HG02885 (cell line): ENCODE measurements at regions not wholly inside any gene's neighbourhood (a gene's known extent, or its start where the extent isn't known, plus 50 kb on each side); places are given as distances from the start of the nearest gene placed in this dataset.
"Not testable (repeated sequence)": the region's sequence is repeated elsewhere in the genome, so short reads cannot be mapped to it uniquely, and the experiment has no call there.

Experiments used
- ATAC-seq: cut with Tn5 transposase; IDR thresholded peaks from one replicate; pipeline ENCODE4 v1.9.1; 2021; ENCODE audit warnings: mild to moderate bottlenecking; ENCODE audit not compliant: unreplicated experiment, poor library complexity

- no peak for ATAC-seq
These were observed 219.7 kb upstream of the PLD5 start for GRCh38 chr1:242743983-242744780.

DNA sequence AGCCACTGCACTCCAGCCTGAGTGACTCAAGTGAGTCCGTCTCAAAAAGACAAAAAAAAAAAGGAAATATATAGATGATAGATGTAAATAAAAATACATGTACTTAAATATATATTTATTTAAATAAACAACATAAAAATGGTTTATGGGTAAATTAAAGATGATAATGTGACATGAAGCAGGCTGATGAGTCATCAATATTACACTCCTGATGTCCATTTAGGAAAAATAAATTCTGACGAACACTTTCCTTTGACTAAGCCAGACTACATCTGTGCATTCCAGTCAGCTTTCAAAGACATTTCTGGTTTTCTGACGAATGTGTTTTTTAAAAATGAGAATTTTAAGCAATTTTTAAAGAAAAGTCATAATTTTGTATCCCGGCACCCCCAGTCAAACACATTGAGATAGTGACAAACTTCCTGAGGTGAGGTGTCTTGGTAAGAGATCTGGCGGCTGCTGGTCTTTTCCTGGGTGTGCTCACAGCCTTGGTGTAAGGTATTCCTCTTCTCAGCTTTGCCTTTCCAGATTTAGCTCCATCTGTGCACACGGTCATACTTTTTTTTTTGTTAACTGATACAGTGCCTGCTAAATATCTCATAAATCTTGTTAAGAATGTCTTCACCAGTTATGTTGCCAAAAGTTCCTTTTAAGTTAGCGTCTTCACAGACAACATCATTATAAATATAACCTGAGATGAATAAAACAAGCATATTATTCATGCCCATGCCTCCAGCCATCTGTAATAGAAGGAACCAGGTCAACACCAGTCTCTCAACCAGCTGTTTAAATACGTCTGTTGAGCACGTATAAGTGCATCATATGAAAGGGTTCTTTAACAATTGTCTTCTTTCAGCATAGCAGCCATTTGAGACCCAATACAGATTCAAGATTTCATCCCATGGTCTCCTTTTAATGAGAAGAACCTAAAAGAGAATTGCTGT is 214.5 kb upstream of the PLD5 start:
- ATAC-seq, result no peak

- no peak for ATAC-seq
These were observed 212.1 kb upstream of the PLD5 start for GRCh38 chr1:242736611-242737010.

DNA sequence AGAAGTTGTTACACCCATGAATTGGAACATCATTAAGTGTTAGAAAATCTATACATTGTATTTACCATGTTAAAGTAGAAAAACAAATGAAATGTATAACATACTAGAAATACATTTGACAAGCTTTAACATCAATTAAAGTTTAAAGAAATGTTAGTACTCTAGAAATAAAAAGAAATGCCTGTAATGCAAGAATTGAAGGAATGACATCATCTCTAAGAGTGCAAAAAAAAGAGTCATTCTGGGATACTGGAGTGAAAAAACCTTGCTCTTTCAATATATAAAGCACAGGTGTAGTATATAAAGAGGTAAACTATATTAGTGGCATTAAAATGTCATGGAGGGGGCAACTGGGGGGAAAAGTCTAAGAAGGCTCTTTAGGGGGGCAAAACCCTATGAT is 210.8 kb upstream of the PLD5 start:
- ATAC-seq, result no peak

DNA sequence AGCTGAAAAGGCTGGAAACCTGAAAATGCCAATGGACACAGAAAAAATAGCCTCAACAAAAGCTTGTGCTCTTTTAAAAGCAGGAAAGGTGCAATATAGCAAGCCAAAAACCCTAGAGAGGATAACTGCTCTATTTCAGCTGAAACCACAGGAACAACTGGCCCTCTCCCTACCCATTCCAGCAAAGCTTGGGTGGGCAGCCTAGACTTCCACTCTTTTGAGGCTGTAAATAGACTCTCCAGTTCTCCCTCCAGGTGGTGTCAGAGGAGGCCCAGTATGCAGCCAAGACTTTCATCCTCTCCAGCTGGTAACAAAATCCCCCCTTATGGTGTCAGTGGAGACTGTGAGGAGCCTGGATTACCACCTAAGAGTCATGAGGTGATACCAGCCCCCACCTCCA is 206.9 kb upstream of the PLD5 start:
- no peak for ATAC-seq

GRCh38 chr1:242728696-242729095 is 204.2 kb upstream of the PLD5 start:
- no peak for ATAC-seq

- ATAC-seq, result no peak
These were observed 198.7 kb upstream of the PLD5 start for GRCh38 chr1:242723044-242723716.

DNA sequence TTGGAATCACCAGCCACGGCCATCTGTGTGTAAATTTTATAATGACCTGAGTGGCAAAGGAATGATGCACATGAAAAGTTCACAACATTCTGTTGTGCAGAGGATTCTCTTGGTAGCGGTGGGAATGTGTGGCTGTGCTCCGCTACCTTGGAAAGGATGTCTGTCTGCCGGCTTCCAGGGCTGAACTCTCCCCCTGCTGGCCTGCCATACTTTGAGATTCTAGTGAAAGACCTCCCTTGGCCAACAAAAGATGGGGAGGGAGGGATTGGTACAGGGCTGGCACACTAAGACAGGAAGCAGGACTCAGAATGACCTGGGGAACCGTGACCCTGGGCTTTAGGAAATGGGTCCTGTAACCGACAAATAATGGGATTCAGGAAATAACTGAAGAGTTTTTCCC is 194.5 kb upstream of the PLD5 start:
- ATAC-seq, result no peak

- ATAC-seq, result no peak
These were observed 187.8 kb upstream of the PLD5 start for GRCh38 chr1:242712248-242712647.

GRCh38 chr1:242710847-242711246 is 186.3 kb upstream of the PLD5 start:
- ATAC-seq, result no peak

DNA sequence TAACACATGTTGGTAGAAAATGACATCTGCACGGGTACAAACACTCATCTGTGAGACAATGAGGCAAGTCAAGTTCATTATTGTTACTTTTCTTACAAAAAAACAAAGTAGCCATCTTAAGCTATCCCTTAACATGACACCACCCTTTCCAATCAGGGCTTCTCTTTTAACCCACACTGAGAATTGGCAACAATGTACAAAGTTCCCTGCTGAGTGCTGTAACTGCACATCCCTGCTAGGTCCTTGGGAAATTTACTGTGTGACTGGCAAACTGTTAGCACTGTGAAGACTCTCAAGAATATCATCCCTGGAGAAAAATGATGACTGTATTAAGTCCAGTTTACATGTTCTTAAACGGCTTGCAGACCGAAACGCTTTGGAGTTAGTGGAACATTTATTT is 185.8 kb upstream of the PLD5 start:
- ATAC-seq, result no peak

DNA sequence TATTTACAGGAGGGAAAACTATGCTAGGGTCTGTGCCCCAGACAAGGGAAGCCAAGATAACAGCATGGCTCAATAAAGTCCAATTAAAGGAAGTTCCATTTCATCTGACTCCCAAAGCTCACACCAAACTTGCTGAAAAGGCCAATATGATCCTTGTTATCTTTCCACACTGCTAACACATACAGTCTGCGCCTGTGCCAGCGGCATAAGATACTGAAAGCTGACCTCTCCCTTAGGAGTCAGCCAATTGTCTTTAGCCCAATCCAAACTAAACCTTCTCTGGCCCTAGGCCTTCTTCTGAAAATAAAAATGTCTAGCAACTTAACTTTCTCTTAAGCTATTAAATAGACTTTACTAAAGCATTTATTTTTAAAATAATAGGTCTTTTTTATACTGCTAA is 179.0 kb upstream of the PLD5 start:
- ATAC-seq, result no peak

GRCh38 chr1:242692988-242693387 is 168.5 kb upstream of the PLD5 start:
- ATAC-seq, result no peak

DNA sequence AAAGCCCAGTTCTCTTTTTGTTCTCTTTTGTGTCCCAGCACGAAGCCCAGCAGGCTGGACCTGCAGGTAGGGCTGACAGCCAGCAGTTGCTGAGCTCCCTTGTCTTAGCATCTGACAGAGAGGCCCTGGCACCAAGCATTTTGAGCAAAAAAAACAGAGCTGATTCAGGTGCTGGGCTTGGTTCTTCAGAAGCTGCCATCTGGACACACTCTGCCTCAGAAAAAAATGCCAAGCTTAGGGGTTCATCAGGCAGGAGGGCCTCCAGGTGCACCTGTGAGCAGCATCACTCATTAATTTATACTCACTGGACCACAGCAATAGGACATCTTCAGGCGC is 167.1 kb upstream of the PLD5 start:
- no peak for ATAC-seq

- ATAC-seq, result no peak
These were observed 166.5 kb upstream of the PLD5 start for GRCh38 chr1:242690849-242691609.

DNA sequence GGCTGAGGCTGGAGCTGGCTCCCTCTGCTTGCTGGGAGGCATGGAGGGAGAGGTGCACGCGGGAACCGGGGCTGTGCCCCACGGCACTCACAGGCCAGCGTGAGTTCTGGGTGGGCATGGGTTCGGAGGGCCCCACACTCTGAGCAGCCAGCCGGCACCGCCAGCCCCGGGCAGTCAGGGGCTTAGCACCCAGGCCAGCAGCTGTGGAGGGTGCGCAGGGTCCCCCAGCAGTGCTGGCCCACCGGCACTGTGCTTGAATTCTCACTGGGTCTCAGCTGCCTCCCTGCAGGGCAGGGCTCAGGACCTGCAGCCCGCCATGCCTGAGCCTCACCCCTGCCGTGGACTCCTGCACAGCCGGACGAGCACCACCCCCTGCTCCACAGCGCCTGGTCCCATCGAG is 164.9 kb upstream of the PLD5 start:
- no peak for ATAC-seq

GRCh38 chr1:242674951-242675645 is 150.6 kb upstream of the PLD5 start:
- no peak for ATAC-seq

GRCh38 chr1:242673652-242674051 is 149.2 kb upstream of the PLD5 start:
- no peak for ATAC-seq

GRCh38 chr1:242673165-242673564 is 148.7 kb upstream of the PLD5 start:
- ATAC-seq, result not testable (repeated sequence)

DNA sequence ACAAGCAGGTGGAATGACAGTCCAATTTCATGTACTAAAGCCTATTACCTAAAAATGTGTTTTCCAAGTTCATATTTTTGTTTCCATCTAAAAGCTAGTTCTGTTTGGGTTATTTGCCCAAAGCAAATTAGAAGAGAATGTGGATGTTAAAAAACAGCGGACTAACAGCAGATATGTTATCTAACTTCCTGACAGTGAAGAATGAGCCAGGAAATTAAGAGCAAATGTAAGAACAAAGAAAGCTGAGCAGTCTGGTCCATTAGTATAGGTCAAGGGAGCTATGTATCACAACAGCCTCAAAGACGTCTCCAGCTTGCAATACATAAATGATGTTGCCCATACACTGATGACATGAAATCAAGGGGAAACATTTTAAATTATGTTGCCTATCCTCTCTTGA is 145.5 kb upstream of the PLD5 start:
- ATAC-seq, result no peak
